Activated naive CD8-positive, alpha-beta T cell treated with anti-CD3 and anti-CD28 coated beads for 36 hours (primary cell): ENCODE measurements at regions not wholly inside any gene's neighbourhood (a gene's known extent, or its start where the extent isn't known, plus 50 kb on each side); places are given as distances from the start of the nearest gene placed in this dataset.
"Not testable (repeated sequence)": the region's sequence is repeated elsewhere in the genome, so short reads cannot be mapped to it uniquely, and the experiment has no call there.

ENCODE experiments used
- DNase-seq: peaks from one replicate; pipeline ENCODE4 v3.0.0; 2021
- H3K27ac Mint-ChIP-seq: one replicate; pipeline ENCODE4 v1.8.0; 2022; ENCODE audit warnings: mild to moderate bottlenecking, moderate library complexity, mixed read lengths
- H3K27me3 Mint-ChIP-seq: one replicate; pipeline ENCODE4 v1.8.0; 2022; ENCODE audit warnings: mild to moderate bottlenecking, mixed read lengths
- H3K36me3 Mint-ChIP-seq: one replicate; pipeline ENCODE4 v1.8.0; 2021; ENCODE audit warnings: mild to moderate bottlenecking, mixed read lengths
- H3K4me1 Mint-ChIP-seq: one replicate; pipeline ENCODE4 v1.8.0; 2021; ENCODE audit warnings: mixed read lengths
- H3K4me3 Mint-ChIP-seq: one replicate; pipeline ENCODE4 v1.8.0; 2022; ENCODE audit warnings: mild to moderate bottlenecking, moderate library complexity, mixed read lengths
- H3K9me3 Mint-ChIP-seq: one replicate; pipeline ENCODE4 v1.8.0; 2022; ENCODE audit warnings: mixed read lengths

DNA sequence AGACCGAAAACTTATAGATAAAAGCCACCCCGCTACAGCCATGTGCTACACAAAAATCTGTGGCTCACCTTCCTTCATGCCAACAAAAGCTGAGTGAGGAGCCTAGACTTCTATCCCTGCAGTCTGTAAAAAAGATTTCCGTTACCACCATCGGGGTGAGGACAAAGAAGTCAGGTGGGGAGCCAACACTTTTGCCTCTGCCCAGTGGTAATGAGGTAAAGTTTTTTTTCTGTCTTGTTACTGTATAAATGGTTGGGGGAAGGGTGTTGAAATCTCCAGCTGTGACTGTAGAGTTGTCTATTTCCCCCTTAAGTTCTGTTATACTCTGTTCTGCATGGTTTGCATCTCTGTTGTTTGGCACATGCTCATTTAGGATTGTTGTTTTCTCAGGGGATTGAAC is 707.8 kb downstream of the FLRT2 start:
- H3K27me3 Mint-ChIP-seq = no peaks in the 10 kb centered on the region
- H3K36me3 Mint-ChIP-seq = no peaks in the 10 kb centered on the region

DNA sequence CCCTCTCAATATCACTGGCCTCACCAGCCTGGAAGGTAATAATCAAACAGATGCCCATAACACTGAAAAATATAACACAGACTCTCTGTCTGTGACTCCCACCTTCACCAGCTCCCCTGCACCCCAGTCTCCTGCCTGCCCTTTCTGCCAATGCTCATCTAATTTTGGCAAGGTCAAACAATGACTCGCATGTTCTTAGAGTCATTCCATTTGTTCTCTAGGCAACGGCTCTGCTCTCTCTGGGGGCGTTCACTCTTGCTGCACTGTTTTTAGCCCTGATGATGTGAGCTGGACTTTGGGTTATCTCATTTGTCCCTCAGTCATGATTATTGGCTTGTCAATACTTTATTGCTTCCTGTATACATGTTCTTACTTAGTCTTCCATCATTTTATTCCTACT is 691.8 kb downstream of the FLRT2 start:
- H3K36me3 Mint-ChIP-seq = no peaks in the 10 kb centered on the region

More for the DNA sequence above, 707.8 kb downstream of the FLRT2 start:
- Mint-ChIP-seq H3K9me3 (peaks cover 14% of the 10 kb centered on the region), H3K4me3 (no peak overlapping the region), H3K4me1 (no peaks in the 10 kb centered on the region), H3K27ac (no peak overlapping the region)
- DNase-seq = no peak

GRCh38 chr14:86221000-86221399 is 691.1 kb downstream of the FLRT2 start:
- Mint-ChIP-seq H3K9me3 (no peaks in the 10 kb centered on the region), H3K4me3 (no peak overlapping the region)

More for the DNA sequence above, 691.8 kb downstream of the FLRT2 start:
- no peak overlapping the region for H3K4me3 Mint-ChIP-seq
- H3K9me3 Mint-ChIP-seq = no peaks in the 10 kb centered on the region
- no peak overlapping the region for H3K27ac Mint-ChIP-seq
- H3K27me3 Mint-ChIP-seq = no peaks in the 10 kb centered on the region
- no peaks in the 10 kb centered on the region for H3K4me1 Mint-ChIP-seq
- DNase-seq = no peak

GRCh38 chr14:86217523-86217922 is 687.6 kb downstream of the FLRT2 start:
- DNase-seq = no peak
- Mint-ChIP-seq H3K4me1 (no peaks in the 10 kb centered on the region), H3K27me3 (no peaks in the 10 kb centered on the region), H3K4me3 (no peak overlapping the region), H3K27ac (no peak overlapping the region), H3K36me3 (no peaks in the 10 kb centered on the region), H3K9me3 (no peaks in the 10 kb centered on the region)

More at GRCh38 chr14:86221000-86221399, 691.1 kb downstream of the FLRT2 start:
- Mint-ChIP-seq H3K4me1 (no peaks in the 10 kb centered on the region), H3K27me3 (no peaks in the 10 kb centered on the region), H3K36me3 (no peaks in the 10 kb centered on the region), H3K27ac (no peak overlapping the region)
- no peak for DNase-seq

- no peaks in the 10 kb centered on the region for H3K36me3 Mint-ChIP-seq
- no peak for DNase-seq
- no peaks in the 10 kb centered on the region for H3K27me3 Mint-ChIP-seq
- peaks cover 5% of the 10 kb centered on the region for H3K9me3 Mint-ChIP-seq
- no peak overlapping the region for H3K27ac Mint-ChIP-seq
- H3K4me1 Mint-ChIP-seq = no peaks in the 10 kb centered on the region
- H3K4me3 Mint-ChIP-seq = no peak overlapping the region
Measured at GRCh38 chr14:86203843-86204242, 673.9 kb downstream of the FLRT2 start.

- no peak for DNase-seq
Measured at GRCh38 chr14:86196471-86196870, 666.5 kb downstream of the FLRT2 start.

GRCh38 chr14:86193756-86194155 is 663.8 kb downstream of the FLRT2 start:
- Mint-ChIP-seq H3K27ac (no peak overlapping the region), H3K4me1 (no peaks in the 10 kb centered on the region), H3K9me3 (no peaks in the 10 kb centered on the region), H3K27me3 (no peaks in the 10 kb centered on the region), H3K36me3 (no peaks in the 10 kb centered on the region), H3K4me3 (no peak overlapping the region)
- no peak for DNase-seq

More at GRCh38 chr14:86196471-86196870, 666.5 kb downstream of the FLRT2 start:
- H3K27ac Mint-ChIP-seq = no peak overlapping the region
- no peaks in the 10 kb centered on the region for H3K27me3 Mint-ChIP-seq
- H3K4me1 Mint-ChIP-seq = no peaks in the 10 kb centered on the region
- peaks cover 5% of the 10 kb centered on the region for H3K9me3 Mint-ChIP-seq
- H3K36me3 Mint-ChIP-seq = no peaks in the 10 kb centered on the region
- no peak overlapping the region for H3K4me3 Mint-ChIP-seq

DNA sequence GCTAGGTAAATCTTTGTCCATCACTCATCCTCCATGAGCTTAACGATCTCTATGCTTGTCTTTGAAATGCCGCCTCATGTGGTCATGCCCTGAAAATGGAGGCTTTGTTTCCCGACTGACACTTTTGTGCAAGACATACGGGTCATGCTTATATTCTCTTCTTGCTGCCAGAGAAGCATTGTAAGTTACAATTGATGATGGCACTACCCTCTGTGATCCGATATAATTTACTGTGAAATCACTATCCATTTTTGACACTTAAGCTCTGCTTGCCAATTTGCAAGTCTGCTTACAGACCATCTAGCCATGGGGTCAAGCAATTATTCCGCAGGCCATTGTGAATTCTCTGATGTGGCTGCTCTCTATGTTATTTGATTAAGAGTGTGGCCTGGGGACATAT is 650.0 kb downstream of the FLRT2 start:
- no peak for DNase-seq
- H3K27ac Mint-ChIP-seq = no peak overlapping the region
- H3K4me1 Mint-ChIP-seq = no peaks in the 10 kb centered on the region
- no peak overlapping the region for H3K4me3 Mint-ChIP-seq
- H3K9me3 Mint-ChIP-seq = peaks cover 3% of the 10 kb centered on the region
- H3K27me3 Mint-ChIP-seq = no peaks in the 10 kb centered on the region
- H3K36me3 Mint-ChIP-seq = no peaks in the 10 kb centered on the region

DNA sequence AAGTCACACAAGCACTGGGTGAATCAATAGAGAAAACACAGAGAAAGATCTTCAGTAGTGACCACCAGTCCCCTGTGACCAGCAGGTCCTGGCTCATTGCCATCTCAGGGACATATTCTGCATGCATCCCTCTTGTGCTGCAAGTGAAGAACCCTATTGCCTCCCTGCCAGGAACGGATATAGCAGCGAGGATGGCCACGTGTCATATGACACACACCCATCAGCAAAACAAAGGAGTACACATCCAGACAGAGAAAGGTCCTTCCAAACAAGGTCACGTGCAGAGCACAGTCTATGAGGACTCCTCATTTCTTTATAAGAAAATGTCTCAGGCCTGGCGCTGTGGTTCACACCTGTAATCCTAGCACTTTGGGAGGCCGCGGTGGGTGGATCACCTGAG is 638.4 kb downstream of the FLRT2 start:
- Mint-ChIP-seq H3K4me3 (no peak overlapping the region), H3K27me3 (no peaks in the 10 kb centered on the region), H3K36me3 (no peaks in the 10 kb centered on the region), H3K9me3 (peaks cover 4% of the 10 kb centered on the region), H3K4me1 (no peaks in the 10 kb centered on the region), H3K27ac (no peak overlapping the region)
- DNase-seq = no peak

- Mint-ChIP-seq H3K27me3 (no peaks in the 10 kb centered on the region), H3K27ac (no peak overlapping the region), H3K4me1 (no peaks in the 10 kb centered on the region), H3K9me3 (peaks cover 4% of the 10 kb centered on the region), H3K4me3 (no peak overlapping the region), H3K36me3 (no peaks in the 10 kb centered on the region)
- no peak for DNase-seq
Measured at GRCh38 chr14:86166541-86166940, 636.6 kb downstream of the FLRT2 start.

DNA sequence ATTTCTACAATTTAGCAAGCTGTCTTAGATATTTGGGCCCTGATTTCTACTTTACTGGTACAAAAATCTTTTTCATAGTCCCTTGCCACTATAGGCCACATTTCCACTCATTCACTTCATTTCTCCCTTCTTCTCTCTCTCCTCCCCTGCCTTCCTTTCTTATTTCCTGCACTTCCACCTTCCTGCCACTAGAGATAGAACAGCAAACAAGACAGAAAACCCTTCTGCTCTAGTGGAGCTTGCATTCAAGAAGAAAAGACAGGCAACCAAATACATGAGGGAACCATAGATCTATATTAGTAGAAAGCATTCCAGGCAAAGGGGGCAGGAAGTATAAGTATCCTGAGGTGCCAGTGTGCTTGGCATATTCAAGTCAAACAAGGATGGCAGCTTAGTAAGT is 623.5 kb downstream of the FLRT2 start:
- H3K36me3 Mint-ChIP-seq = no peaks in the 10 kb centered on the region
- H3K27me3 Mint-ChIP-seq = no peaks in the 10 kb centered on the region
- no peaks in the 10 kb centered on the region for H3K4me1 Mint-ChIP-seq
- peaks cover 3% of the 10 kb centered on the region for H3K9me3 Mint-ChIP-seq
- H3K4me3 Mint-ChIP-seq = no peak overlapping the region
- no peak for DNase-seq
- no peak overlapping the region for H3K27ac Mint-ChIP-seq

GRCh38 chr14:86143248-86143647 is 613.3 kb downstream of the FLRT2 start:
- no peak overlapping the region for H3K4me3 Mint-ChIP-seq
- H3K36me3 Mint-ChIP-seq = no peaks in the 10 kb centered on the region
- peaks cover 13% of the 10 kb centered on the region for H3K9me3 Mint-ChIP-seq

GRCh38 chr14:86141966-86142365 is 612.0 kb downstream of the FLRT2 start:
- Mint-ChIP-seq H3K36me3 (no peaks in the 10 kb centered on the region), H3K4me3 (no peak overlapping the region), H3K9me3 (peaks cover 17% of the 10 kb centered on the region), H3K27me3 (no peaks in the 10 kb centered on the region), H3K27ac (no peak overlapping the region), H3K4me1 (no peaks in the 10 kb centered on the region)
- DNase-seq = no peak

More at GRCh38 chr14:86143248-86143647, 613.3 kb downstream of the FLRT2 start:
- Mint-ChIP-seq H3K4me1 (no peaks in the 10 kb centered on the region), H3K27me3 (no peaks in the 10 kb centered on the region), H3K27ac (no peak overlapping the region)
- DNase-seq = no peak

DNA sequence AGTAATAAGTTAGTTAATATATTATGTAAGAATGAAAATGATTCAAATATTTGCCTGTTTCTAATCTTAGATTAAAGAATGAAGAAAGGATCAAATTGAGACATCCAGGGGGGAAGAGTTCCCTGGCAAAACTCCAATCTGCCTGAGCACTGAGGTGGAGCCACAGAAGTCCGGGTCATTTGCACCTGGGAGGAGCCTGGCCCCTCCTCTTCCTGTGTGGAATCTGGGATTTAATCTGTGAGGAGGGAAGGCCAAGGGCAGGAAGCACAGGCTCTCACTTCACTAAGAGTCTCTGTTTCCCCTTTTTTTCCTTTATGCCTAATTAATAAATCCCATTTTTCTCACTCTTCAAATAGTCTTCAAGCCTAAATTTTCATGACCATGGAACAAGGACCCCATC is 599.5 kb downstream of the FLRT2 start:
- Mint-ChIP-seq H3K9me3 (peaks cover 9% of the 10 kb centered on the region), H3K36me3 (peaks cover 28% of the 10 kb centered on the region), H3K27ac (no peak overlapping the region), H3K4me1 (peaks cover 1% of the 10 kb centered on the region), H3K4me3 (no peak overlapping the region), H3K27me3 (no peaks in the 10 kb centered on the region)
- no peak for DNase-seq

DNA sequence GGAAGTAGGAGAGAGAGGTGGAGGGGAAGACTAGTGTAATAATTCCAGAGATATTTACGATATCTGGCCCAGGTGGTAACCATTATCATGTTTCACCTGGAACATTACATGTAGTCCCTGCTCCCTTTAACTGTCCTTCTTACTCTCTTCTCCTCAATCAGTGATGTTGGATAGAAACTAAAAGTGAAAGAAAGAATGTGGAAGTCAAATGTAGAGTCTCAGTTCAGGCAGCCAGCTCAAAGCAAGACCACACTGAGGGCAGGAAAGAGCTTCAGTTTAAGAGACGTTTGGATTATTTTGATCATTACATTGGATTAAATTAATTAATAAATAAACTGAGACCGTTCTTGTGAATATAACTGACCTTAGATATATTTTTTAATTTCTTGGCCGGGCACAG is 594.4 kb downstream of the FLRT2 start:
- Mint-ChIP-seq H3K4me3 (no peak overlapping the region), H3K27ac (peak overlapping the region; percentile 49), H3K9me3 (peaks cover 17% of the 10 kb centered on the region), H3K36me3 (peaks cover 21% of the 10 kb centered on the region), H3K27me3 (no peaks in the 10 kb centered on the region), H3K4me1 (peaks cover 1% of the 10 kb centered on the region)
- DNase-seq = no peak

DNA sequence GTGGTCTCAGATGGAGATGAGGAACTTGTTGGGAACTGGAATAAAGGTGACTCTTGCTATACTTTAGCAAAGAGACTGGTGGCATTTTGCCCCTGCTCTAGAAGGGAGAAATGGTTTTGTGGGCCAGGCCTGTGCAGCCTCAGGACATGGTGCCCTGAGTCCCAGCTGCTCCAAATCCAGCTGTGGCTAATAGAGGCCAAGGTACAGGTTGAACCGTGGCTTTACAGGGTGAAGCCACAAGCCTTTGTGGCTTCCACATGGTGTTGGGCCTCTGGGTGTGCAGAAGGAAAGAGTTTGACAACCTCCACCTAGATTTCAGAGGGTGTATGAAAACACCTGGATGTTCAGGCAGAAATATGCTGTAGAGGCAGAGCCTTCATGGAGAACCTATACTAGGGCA is 586.0 kb downstream of the FLRT2 start:
- H3K4me1 Mint-ChIP-seq = no peaks in the 10 kb centered on the region
- peaks cover 21% of the 10 kb centered on the region for H3K9me3 Mint-ChIP-seq

GRCh38 chr14:86110871-86111270 is 580.9 kb downstream of the FLRT2 start:
- Mint-ChIP-seq H3K9me3 (peaks cover 11% of the 10 kb centered on the region), H3K36me3 (peaks cover 15% of the 10 kb centered on the region)
- not testable (repeated sequence) for H3K4me3 Mint-ChIP-seq, DNase-seq, H3K4me1 Mint-ChIP-seq, H3K27me3 Mint-ChIP-seq, H3K27ac Mint-ChIP-seq

More for the DNA sequence above, 586.0 kb downstream of the FLRT2 start:
- Mint-ChIP-seq H3K27me3 (no peaks in the 10 kb centered on the region), H3K27ac (no peak overlapping the region), H3K4me3 (no peak overlapping the region), H3K36me3 (peaks cover 22% of the 10 kb centered on the region)
- DNase-seq = no peak
